GM20000 (cell line): ENCODE measurements at regions not wholly inside any gene's neighbourhood (a gene's known extent, or its start where the extent isn't known, plus 50 kb on each side); places are given as distances from the start of the nearest gene placed in this dataset.

Source experiments
- DNase-seq: peaks from one replicate; pipeline ENCODE4 v3.0.0; 2012; ENCODE audit warnings: low spot score
- TF ChIP-seq, protein P1 (sequence below): IDR thresholded peaks from 2 replicates; pipeline ENCODE4 v1.5.1; 2012; ENCODE audit warnings: mild to moderate bottlenecking, control low read depth; ENCODE audit errors: extremely low read depth, missing control alignments

GRCh38 chr2:9782197-9782719 is 61.0 kb upstream of the TAF1B start:
- DNase-seq: no peak
- TF ChIP-seq, protein P1, sequence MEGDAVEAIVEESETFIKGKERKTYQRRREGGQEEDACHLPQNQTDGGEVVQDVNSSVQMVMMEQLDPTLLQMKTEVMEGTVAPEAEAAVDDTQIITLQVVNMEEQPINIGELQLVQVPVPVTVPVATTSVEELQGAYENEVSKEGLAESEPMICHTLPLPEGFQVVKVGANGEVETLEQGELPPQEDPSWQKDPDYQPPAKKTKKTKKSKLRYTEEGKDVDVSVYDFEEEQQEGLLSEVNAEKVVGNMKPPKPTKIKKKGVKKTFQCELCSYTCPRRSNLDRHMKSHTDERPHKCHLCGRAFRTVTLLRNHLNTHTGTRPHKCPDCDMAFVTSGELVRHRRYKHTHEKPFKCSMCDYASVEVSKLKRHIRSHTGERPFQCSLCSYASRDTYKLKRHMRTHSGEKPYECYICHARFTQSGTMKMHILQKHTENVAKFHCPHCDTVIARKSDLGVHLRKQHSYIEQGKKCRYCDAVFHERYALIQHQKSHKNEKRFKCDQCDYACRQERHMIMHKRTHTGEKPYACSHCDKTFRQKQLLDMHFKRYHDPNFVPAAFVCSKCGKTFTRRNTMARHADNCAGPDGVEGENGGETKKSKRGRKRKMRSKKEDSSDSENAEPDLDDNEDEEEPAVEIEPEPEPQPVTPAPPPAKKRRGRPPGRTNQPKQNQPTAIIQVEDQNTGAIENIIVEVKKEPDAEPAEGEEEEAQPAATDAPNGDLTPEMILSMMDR: no peak

- no peak for DNase-seq
- TF ChIP-seq, protein P1: no peak
Measured at GRCh38 chr2:9789371-9789770, 53.9 kb upstream of the TAF1B start.

GRCh38 chr2:9790702-9791225 is 52.5 kb upstream of the TAF1B start:
- TF ChIP-seq, protein P1: no peak

GRCh38 chr2:9791711-9792110 is 51.6 kb upstream of the TAF1B start:
- DNase-seq: no peak
- TF ChIP-seq, protein P1: no peak

More at GRCh38 chr2:9790702-9791225, 52.5 kb upstream of the TAF1B start:
- no peak for DNase-seq

- DNase-seq: no peak
- TF ChIP-seq, protein P1: no peak
Measured at GRCh38 chr2:9793156-9793917, 49.9 kb upstream of the TAF1B start.
